GM12875 (cell line): ENCODE measurements at regions not wholly inside any gene's neighbourhood (a gene's known extent, or its start where the extent isn't known, plus 50 kb on each side); places are given as distances from the start of the nearest gene placed in this dataset.
"Not testable (repeated sequence)": the region's sequence is repeated elsewhere in the genome, so short reads cannot be mapped to it uniquely, and the experiment has no call there.

Source experiments
- H3K4me3 ChIP-seq: one replicate; pipeline ENCODE4 v1.5.1; 2011; ENCODE audit warnings: low read depth, low read length, control low read depth
- CTCF ChIP-seq: IDR thresholded peaks from 2 replicates; pipeline ENCODE4 v1.5.1; 2011; ENCODE audit warnings: low read depth, mild to moderate bottlenecking, control low read depth, inconsistent platforms, low read length, moderate library complexity, borderline replicate concordance; ENCODE audit not compliant: insufficient read depth

GRCh38 chr1:157319567-157319966 is 181.4 kb upstream of the ETV3 start:
- no peak overlapping the region for H3K4me3 ChIP-seq
- TF ChIP-seq CTCF = no peak

- not testable (repeated sequence) for H3K4me3 ChIP-seq
These were observed 179.0 kb upstream of the ETV3 start for GRCh38 chr1:157317229-157317628.

GRCh38 chr1:157315544-157315943 is 177.3 kb upstream of the ETV3 start:
- no peak for TF ChIP-seq CTCF
- H3K4me3 ChIP-seq = no peak overlapping the region

- H3K4me3 ChIP-seq = no peak overlapping the region
- no peak for TF ChIP-seq CTCF
These were observed 176.2 kb upstream of the ETV3 start for GRCh38 chr1:157314408-157314807.

- no peak for TF ChIP-seq CTCF
- H3K4me3 ChIP-seq = no peak overlapping the region
These were observed 175.1 kb upstream of the ETV3 start for GRCh38 chr1:157313240-157313807.

GRCh38 chr1:157312082-157312812 is 174.1 kb upstream of the ETV3 start:
- TF ChIP-seq CTCF = no peak
- no peak overlapping the region for H3K4me3 ChIP-seq

- no peak overlapping the region for H3K4me3 ChIP-seq
- no peak for TF ChIP-seq CTCF
These were observed 173.5 kb upstream of the ETV3 start for GRCh38 chr1:157311730-157312081.
